Bronchial epithelial cell (primary cell): ENCODE measurements at regions not wholly inside any gene's neighbourhood (a gene's known extent, or its start where the extent isn't known, plus 50 kb on each side); places are given as distances from the start of the nearest gene placed in this dataset.

Experiments used
- DNase-seq: peaks from one replicate; pipeline ENCODE4 v3.0.0-alpha.2; 2010; ENCODE audit warnings: low read depth
- FAIRE-seq: peaks from 2 replicates; lab custom pipeline; 2011; peaks lifted over from hg19 to GRCh38; lab: Jason Lieb, UNC
- H3K27me3 ChIP-seq: 2 replicates; pipeline ENCODE4 v1.5.1; 2011; ENCODE audit warnings: low read length; ENCODE audit not compliant: control insufficient read depth, insufficient read depth
- H3K36me3 ChIP-seq: 2 replicates; pipeline ENCODE4 v1.5.1; 2011; ENCODE audit warnings: low read length; ENCODE audit not compliant: control insufficient read depth, insufficient read depth
- H3K4me3 ChIP-seq: 2 replicates; pipeline ENCODE4 v1.5.1; 2011; ENCODE audit warnings: mild to moderate bottlenecking, low read depth, low read length, control low read depth
- CTCF ChIP-seq: IDR thresholded peaks from 2 replicates; pipeline ENCODE4 v1.5.1; 2011; ENCODE audit warnings: mild to moderate bottlenecking, moderate library complexity, low read length, control low read depth, inconsistent platforms; ENCODE audit not compliant: insufficient read depth, severe bottlenecking

GRCh38 chr2:21328177-21328576 is 204.4 kb downstream of the TDRD15 start:
- DNase-seq = no peak
- no peak for FAIRE-seq
- H3K36me3 ChIP-seq = no peaks in the 10 kb centered on the region
- no peaks in the 10 kb centered on the region for H3K27me3 ChIP-seq
- no peak overlapping the region for H3K4me3 ChIP-seq
- TF ChIP-seq CTCF = no peak

GRCh38 chr2:21330786-21331391 is 207.1 kb downstream of the TDRD15 start:
- no peak for TF ChIP-seq CTCF
- no peak overlapping the region for H3K4me3 ChIP-seq
- FAIRE-seq = no peak
- no peaks in the 10 kb centered on the region for H3K36me3 ChIP-seq
- peak; percentile 19 for DNase-seq
- H3K27me3 ChIP-seq = no peaks in the 10 kb centered on the region

GRCh38 chr2:21331625-21332370 is 208.0 kb downstream of the TDRD15 start:
- FAIRE-seq (no peak), DNase-seq (no peak)
- Histone ChIP-seq H3K36me3 (no peaks in the 10 kb centered on the region), H3K27me3 (no peaks in the 10 kb centered on the region), H3K4me3 (no peak overlapping the region)
- TF ChIP-seq CTCF = no peak

- no peak for TF ChIP-seq CTCF
- no peak for DNase-seq
- Histone ChIP-seq H3K4me3 (no peak overlapping the region), H3K27me3 (no peaks in the 10 kb centered on the region), H3K36me3 (no peaks in the 10 kb centered on the region)
- FAIRE-seq = no peak
Observed at GRCh38 chr2:21332993-21333625, 209.3 kb downstream of the TDRD15 start.

- no peaks in the 10 kb centered on the region for H3K27me3 ChIP-seq
- no peaks in the 10 kb centered on the region for H3K36me3 ChIP-seq
- no peak for DNase-seq
- no peak overlapping the region for H3K4me3 ChIP-seq
- TF ChIP-seq CTCF = no peak
- no peak for FAIRE-seq
Observed at GRCh38 chr2:21333684-21334083, 209.9 kb downstream of the TDRD15 start.
